MCF 10A (cell line): ENCODE measurements at regions not wholly inside any gene's neighbourhood (a gene's known extent, or its start where the extent isn't known, plus 50 kb on each side); places are given as distances from the start of the nearest gene placed in this dataset.

Experiments used
- BruUV-seq: library from RNA; stranded (reverse); fragments of 400-500 nt; replicated peaks from 2 replicates; lab custom pipeline; 2021; lab: Mats Ljungman, UMichigan
- CTCF ChIA-PET: fragments of 300-600 bp; sonication (Branson Sonifier 250); formaldehyde crosslinking; extraction: SDS; loops from one replicate; lab custom pipeline; 2021; ENCODE audit warnings: antibody characterized with exemption, inconsistent platforms; lab: Yijun Ruan, JAX
- POLR2A ChIA-PET: fragments of 300-600, 350-650 bp; sonication (Branson Sonifier 250); formaldehyde crosslinking; extraction: SDS; loops from one replicate; lab custom pipeline; 2020; ENCODE audit warnings: antibody characterized with exemption, inconsistent platforms; lab: Yijun Ruan, JAX
- DNase-seq: peaks from one replicate; pipeline ENCODE4 v3.0.0-alpha.2; 2018; ENCODE audit not compliant: unreplicated experiment
- H3K27ac Mint-ChIP-seq: one replicate; pipeline ENCODE4 v1.8.0; 2022; ENCODE audit warnings: mild to moderate bottlenecking, low read depth, mixed read lengths; ENCODE audit not compliant: unreplicated experiment
- H3K27me3 Mint-ChIP-seq: one replicate; pipeline ENCODE4 v1.8.0; 2022; ENCODE audit warnings: mixed read lengths; ENCODE audit not compliant: insufficient read depth, unreplicated experiment
- H3K36me3 Mint-ChIP-seq: one replicate; pipeline ENCODE4 v1.8.0; 2022; ENCODE audit warnings: mild to moderate bottlenecking, moderate library complexity, mixed read lengths; ENCODE audit not compliant: insufficient read depth, unreplicated experiment
- H3K4me1 Mint-ChIP-seq: one replicate; pipeline ENCODE4 v1.8.0; 2022; ENCODE audit warnings: mixed read lengths; ENCODE audit not compliant: insufficient read depth, unreplicated experiment
- H3K4me3 Mint-ChIP-seq: one replicate; pipeline ENCODE4 v1.8.0; 2022; ENCODE audit warnings: mild to moderate bottlenecking, moderate library complexity, mixed read lengths; ENCODE audit not compliant: unreplicated experiment
- H3K9me3 Mint-ChIP-seq: one replicate; pipeline ENCODE4 v1.8.0; 2022; ENCODE audit warnings: mixed read lengths; ENCODE audit not compliant: unreplicated experiment
- intact Hi-C: fragments of 100-400 bp; cut with micrococcal nuclease; formaldehyde crosslinking; loops from 2 replicates; pipeline ENCODE4 v1.14.1; 2022
- TF ChIP-seq, protein P1 (sequence below): fragments of 200-600 bp; IDR thresholded peaks from one replicate; pipeline ENCODE4 v1.8.0; 2022; ENCODE audit warnings: antibody characterized with exemption, mild to moderate bottlenecking; ENCODE audit not compliant: unreplicated experiment

DNA sequence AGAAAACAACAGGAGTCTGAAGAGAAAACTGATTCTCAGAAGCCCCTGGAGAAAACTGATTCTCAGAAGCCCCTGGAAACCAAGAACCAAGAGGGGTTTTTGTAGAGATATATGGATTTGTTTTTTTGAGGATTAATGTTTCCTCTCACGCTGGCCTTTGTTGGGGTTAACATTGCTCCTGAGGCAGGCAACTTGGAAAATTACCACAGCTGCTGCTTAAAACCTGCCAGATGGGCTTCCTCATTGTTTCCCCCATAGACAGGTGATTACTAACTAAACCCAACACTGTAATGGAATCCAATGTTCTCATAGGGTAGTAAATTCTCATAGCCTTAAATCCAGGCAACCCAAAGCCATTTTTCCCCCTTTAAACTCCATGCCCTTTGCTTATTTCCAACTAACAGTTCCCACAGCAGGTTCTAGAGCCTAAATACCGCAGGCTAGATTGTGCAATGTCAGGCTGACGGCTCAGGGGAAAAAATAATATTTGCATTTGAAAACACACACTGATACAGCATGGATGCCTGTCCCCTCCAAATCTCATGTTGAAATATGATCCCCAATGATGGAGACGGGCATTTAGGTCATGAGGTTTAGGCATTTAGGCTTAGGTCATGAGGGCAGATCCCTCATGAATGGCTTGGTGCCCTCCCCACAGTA is 272.3 kb upstream of the PKDCC start:
- no TSS peak for BruUV-seq
- POLR2A ChIA-PET, result no interaction called here
- Mint-ChIP-seq H3K27ac (no peak overlapping the region), H3K36me3 (no peaks in the 10 kb centered on the region), H3K9me3 (no peaks in the 10 kb centered on the region), H3K4me1 (no peaks in the 10 kb centered on the region), H3K4me3 (no peak overlapping the region), H3K27me3 (peaks cover 4% of the 10 kb centered on the region)
- intact Hi-C loops, result no loop called here
- DNase-seq, result no peak
- CTCF ChIA-PET, result no interaction called here
- TF ChIP-seq, protein P1, sequence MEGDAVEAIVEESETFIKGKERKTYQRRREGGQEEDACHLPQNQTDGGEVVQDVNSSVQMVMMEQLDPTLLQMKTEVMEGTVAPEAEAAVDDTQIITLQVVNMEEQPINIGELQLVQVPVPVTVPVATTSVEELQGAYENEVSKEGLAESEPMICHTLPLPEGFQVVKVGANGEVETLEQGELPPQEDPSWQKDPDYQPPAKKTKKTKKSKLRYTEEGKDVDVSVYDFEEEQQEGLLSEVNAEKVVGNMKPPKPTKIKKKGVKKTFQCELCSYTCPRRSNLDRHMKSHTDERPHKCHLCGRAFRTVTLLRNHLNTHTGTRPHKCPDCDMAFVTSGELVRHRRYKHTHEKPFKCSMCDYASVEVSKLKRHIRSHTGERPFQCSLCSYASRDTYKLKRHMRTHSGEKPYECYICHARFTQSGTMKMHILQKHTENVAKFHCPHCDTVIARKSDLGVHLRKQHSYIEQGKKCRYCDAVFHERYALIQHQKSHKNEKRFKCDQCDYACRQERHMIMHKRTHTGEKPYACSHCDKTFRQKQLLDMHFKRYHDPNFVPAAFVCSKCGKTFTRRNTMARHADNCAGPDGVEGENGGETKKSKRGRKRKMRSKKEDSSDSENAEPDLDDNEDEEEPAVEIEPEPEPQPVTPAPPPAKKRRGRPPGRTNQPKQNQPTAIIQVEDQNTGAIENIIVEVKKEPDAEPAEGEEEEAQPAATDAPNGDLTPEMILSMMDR, result no peak

DNA sequence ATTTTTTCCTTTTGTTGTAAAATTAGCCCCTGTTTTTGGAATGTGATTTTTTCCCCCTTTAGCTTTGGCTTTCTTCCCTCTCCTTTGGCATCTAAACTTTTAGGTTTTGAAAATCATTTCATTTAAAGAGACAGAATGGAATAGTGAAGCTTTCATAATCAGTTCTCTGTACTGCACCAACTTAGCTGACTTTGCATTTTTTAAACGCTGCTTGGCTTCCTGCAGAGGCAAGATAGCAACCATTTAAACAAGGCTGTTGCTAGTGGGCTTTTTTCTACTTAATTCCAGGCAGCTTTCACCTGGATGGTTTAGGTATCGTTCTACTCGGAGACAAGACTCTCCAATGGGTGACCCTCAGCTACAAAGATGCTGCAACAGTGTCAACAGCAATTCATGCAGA is 267.9 kb upstream of the PKDCC start:
- intact Hi-C loops, result loop anchor here (5.0 to 10.0 kb wide), 3 partner anchors 83 to 1225 kb away; no protein-coding TSS in a partner anchor
- POLR2A ChIA-PET, result interaction anchor here (0.6 kb wide), 2 partner anchors 24 to 281 kb away, joined by 3 to 4 read pairs; no protein-coding TSS in a partner anchor
- Mint-ChIP-seq H3K36me3 (no peaks in the 10 kb centered on the region), H3K4me1 (no peaks in the 10 kb centered on the region), H3K27me3 (no peaks in the 10 kb centered on the region), H3K27ac (no peak overlapping the region), H3K4me3 (no peak overlapping the region), H3K9me3 (no peaks in the 10 kb centered on the region)
- DNase-seq, result no peak
- CTCF ChIA-PET, result interaction anchor here (0.6 to 2.2 kb wide), 9 partner anchors 15 to 1868 kb away, joined by 3 to 17 read pairs (median 3); no protein-coding TSS in a partner anchor
- BruUV-seq, result no TSS peak
- TF ChIP-seq, protein P1, result no peak

DNA sequence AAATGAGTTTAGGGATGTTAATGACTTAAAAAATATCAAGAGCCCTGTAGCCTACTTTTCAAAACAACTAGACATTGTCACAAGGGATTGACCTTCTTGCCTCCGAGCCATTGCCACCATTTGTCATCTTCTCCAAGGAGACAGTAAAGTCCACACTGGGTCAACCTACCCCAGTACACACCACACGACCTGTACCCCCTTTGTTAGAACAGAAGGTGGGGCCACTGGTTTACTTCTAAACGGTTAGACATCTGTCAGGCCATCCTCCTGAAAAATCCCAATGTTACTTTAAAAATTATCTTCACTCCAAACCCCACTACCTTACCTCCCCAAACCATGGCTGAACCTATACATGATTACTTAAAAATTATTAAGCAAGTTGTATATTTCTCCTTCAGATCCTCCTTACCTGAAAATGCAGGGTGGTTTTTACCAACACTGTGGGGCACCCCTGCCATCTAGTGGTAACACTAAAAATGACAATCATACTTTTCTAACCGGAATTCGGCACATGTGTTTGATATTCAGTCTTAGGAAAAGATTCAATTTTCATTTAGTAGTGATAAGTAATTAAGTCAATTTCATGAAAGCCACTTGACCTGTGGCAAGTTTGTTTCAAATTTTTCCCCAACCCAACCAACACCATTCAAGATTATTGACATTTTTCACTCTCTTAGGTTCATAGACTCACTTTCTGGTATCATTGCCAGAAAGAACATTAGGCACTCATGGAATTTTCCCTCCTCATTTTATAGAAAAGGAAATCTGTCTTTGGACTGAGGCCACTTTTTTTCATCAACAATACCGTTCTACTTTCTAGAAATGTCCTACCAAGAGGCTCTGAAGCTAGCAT is 265.3 kb upstream of the PKDCC start:
- CTCF ChIA-PET, result interaction anchor here (0.6 to 2.2 kb wide), 13 partner anchors 16 to 1875 kb away, joined by 3 to 17 read pairs (median 3); no protein-coding TSS in a partner anchor
- H3K36me3 Mint-ChIP-seq, result no peaks in the 10 kb centered on the region
- no peak overlapping the region for H3K27ac Mint-ChIP-seq
- no peak overlapping the region for H3K4me3 Mint-ChIP-seq
- intact Hi-C loops, result loop anchor here (1.0 to 10.0 kb wide), 7 partner anchors 85 to 1869 kb away; no protein-coding TSS in a partner anchor
- DNase-seq, result peak; percentile 56
- peaks cover 3% of the 10 kb centered on the region for H3K27me3 Mint-ChIP-seq
- POLR2A ChIA-PET, result interaction anchor here (0.7 kb wide), 1 partner anchor 370 kb away, joined by 3 read pairs; no protein-coding TSS in a partner anchor
- H3K4me1 Mint-ChIP-seq, result no peaks in the 10 kb centered on the region
- TF ChIP-seq, protein P1, result peak; percentile 75
- H3K9me3 Mint-ChIP-seq, result no peaks in the 10 kb centered on the region
- BruUV-seq, result no TSS peak

DNA sequence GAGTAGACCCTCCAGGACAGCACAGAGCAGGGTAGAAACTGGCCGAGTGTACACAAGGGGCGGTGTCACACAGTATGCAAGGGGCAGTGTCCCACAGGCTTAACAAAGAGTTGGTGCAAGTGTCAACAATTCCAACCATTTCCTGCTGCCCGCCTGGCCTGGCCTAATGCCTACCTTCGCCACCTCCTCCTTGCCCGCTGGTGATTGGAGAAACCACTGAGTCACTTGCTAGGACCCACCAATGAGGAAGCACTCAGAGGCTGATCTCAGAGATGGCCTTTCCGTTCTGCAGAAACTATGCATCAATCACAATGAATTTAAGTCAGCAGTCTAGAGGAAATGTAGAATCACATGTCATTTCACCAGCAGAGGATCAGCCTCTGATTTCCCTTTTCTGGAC is 263.3 kb upstream of the PKDCC start:
- TF ChIP-seq, protein P1, result no peak
- ChIA-PET POLR2A (no interaction called here), CTCF (interaction anchor here (0.6 kb wide), 2 partner anchors 369 to 371 kb away, joined by 3 to 5 read pairs; no protein-coding TSS in a partner anchor)
- BruUV-seq, result no TSS peak
- no peak overlapping the region for H3K4me3 Mint-ChIP-seq
- no peaks in the 10 kb centered on the region for H3K4me1 Mint-ChIP-seq
- intact Hi-C loops, result loop anchor here (5.0 to 10.0 kb wide), 3 partner anchors 87 to 1230 kb away; no protein-coding TSS in a partner anchor
- no peaks in the 10 kb centered on the region for H3K9me3 Mint-ChIP-seq
- peak; percentile 1 for DNase-seq
- H3K27ac Mint-ChIP-seq, result no peak overlapping the region
- H3K36me3 Mint-ChIP-seq, result no peaks in the 10 kb centered on the region
- H3K27me3 Mint-ChIP-seq, result peaks cover 22% of the 10 kb centered on the region
